ENCODE measurements at regions not wholly inside any gene's neighbourhood (a gene's known extent, or its start where the extent isn't known, plus 50 kb on each side); places are given as distances from the start of the nearest gene placed in this dataset.

GRCh38 chr4:125773502-125773901, 458.7 kb downstream of the FAT4 start:
- ChIA-PET CTCF (no interaction called here), POLR2A (no interaction called here)
- ATAC-seq (no peak), DNase-seq (no peak)
- intact Hi-C loops (cut with micrococcal nuclease), result no loop called here
- Mint-ChIP-seq H3K27me3 (no peaks in the 10 kb centered on the region), H3K36me3 (ENCODE audit: low read depth) (no peaks in the 10 kb centered on the region), H3K4me3 (no peak overlapping the region), H3K9me3 (peaks cover 5% of the 10 kb centered on the region), H3K4me1 (ENCODE audit: low read depth) (no peaks in the 10 kb centered on the region), H3K27ac (no peak overlapping the region)
- no peak for TF ChIP-seq CTCF (IDR thresholded peaks at IDR 0.05)

- Mint-ChIP-seq H3K36me3 (ENCODE audit: low read depth) (no peaks in the 10 kb centered on the region), H3K4me1 (ENCODE audit: low read depth) (no peaks in the 10 kb centered on the region), H3K27me3 (no peaks in the 10 kb centered on the region), H3K4me3 (no peak overlapping the region), H3K9me3 (peaks cover 5% of the 10 kb centered on the region), H3K27ac (no peak overlapping the region)
- intact Hi-C loops (cut with micrococcal nuclease), result no loop called here
- ChIA-PET POLR2A (no interaction called here), CTCF (no interaction called here)
- DNase-seq, result no peak
- ATAC-seq, result no peak
- TF ChIP-seq CTCF (IDR thresholded peaks at IDR 0.05), result no peak
These were observed 459.2 kb downstream of the FAT4 start for GRCh38 chr4:125773931-125774330.

- Mint-ChIP-seq H3K4me3 (no peak overlapping the region), H3K27ac (no peak overlapping the region), H3K4me1 (ENCODE audit: low read depth) (no peaks in the 10 kb centered on the region), H3K27me3 (no peaks in the 10 kb centered on the region), H3K9me3 (peaks cover 5% of the 10 kb centered on the region), H3K36me3 (ENCODE audit: low read depth) (no peaks in the 10 kb centered on the region)
- no peak for ATAC-seq
- ChIA-PET POLR2A (no interaction called here), CTCF (no interaction called here)
- intact Hi-C loops (cut with micrococcal nuclease), result no loop called here
- no peak for TF ChIP-seq CTCF (IDR thresholded peaks at IDR 0.05)
- DNase-seq, result no peak
These were observed 461.4 kb downstream of the FAT4 start for GRCh38 chr4:125776146-125776545.

GRCh38 chr4:125780164-125780563, 465.4 kb downstream of the FAT4 start:
- no peaks in the 10 kb centered on the region for H3K27me3 Mint-ChIP-seq

GRCh38 chr4:125780747-125781146, 466.0 kb downstream of the FAT4 start:
- H3K27me3 Mint-ChIP-seq, result no peaks in the 10 kb centered on the region
- POLR2A ChIA-PET, result no interaction called here
- intact Hi-C loops (cut with micrococcal nuclease), result no loop called here

More at GRCh38 chr4:125780164-125780563, 465.4 kb downstream of the FAT4 start:
- Mint-ChIP-seq H3K4me1 (ENCODE audit: low read depth) (no peaks in the 10 kb centered on the region), H3K27ac (no peak overlapping the region), H3K9me3 (peaks cover 2% of the 10 kb centered on the region), H3K4me3 (no peak overlapping the region), H3K36me3 (ENCODE audit: low read depth) (no peaks in the 10 kb centered on the region)
- ChIA-PET CTCF (no interaction called here), POLR2A (no interaction called here)
- DNase-seq (no peak), ATAC-seq (no peak)
- TF ChIP-seq CTCF (IDR thresholded peaks at IDR 0.05), result no peak
- intact Hi-C loops (cut with micrococcal nuclease), result no loop called here

More at GRCh38 chr4:125780747-125781146, 466.0 kb downstream of the FAT4 start:
- CTCF ChIA-PET, result no interaction called here
- Mint-ChIP-seq H3K27ac (no peak overlapping the region), H3K4me3 (no peak overlapping the region), H3K4me1 (ENCODE audit: low read depth) (no peaks in the 10 kb centered on the region), H3K36me3 (ENCODE audit: low read depth) (no peaks in the 10 kb centered on the region), H3K9me3 (peaks cover 2% of the 10 kb centered on the region)
- TF ChIP-seq CTCF (IDR thresholded peaks at IDR 0.05), result no peak
- DNase-seq (no peak), ATAC-seq (no peak)
